Globus pallidus (tissue), 1 donor: ENCODE measurements at regions not wholly inside any gene's neighbourhood (a gene's known extent, or its start where the extent isn't known, plus 50 kb on each side); places are given as distances from the start of the nearest gene placed in this dataset.

Experiments used
- DNase-seq: peaks from one replicate; pipeline ENCODE4 v3.0.0-alpha.2; 2015; ENCODE audit warnings: low spot score

DNA sequence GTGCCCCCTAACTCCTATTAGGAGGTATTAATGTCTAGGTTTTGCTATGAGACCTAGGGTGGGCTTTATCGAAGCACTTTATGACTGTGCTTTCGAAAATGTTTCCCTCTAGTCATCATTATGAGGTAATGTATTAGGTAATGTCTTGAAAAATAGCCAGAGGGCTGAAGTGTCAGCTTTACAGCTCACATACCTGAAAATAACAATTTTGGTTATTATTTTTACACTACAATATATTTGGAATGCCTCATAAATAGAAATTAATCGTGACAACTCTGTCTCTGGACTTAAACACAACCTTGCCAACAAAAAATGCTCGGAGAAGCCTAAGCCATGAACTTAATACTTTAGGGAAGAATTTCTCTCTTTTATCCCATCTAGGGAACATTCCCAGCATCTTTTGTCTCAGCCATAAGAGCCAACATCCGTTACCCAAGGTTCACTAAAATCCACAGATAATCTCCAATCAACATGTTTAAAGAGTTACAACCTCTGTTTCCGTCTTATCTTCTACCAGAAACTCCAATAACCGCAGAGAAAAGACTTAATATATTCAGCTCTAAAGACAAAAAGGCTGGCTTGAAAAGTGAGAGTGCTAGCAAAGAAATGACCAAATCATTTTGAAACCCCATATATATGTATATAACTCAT lies 130.9 kb upstream of the RND3 start:
- DNase-seq = no peak

DNA sequence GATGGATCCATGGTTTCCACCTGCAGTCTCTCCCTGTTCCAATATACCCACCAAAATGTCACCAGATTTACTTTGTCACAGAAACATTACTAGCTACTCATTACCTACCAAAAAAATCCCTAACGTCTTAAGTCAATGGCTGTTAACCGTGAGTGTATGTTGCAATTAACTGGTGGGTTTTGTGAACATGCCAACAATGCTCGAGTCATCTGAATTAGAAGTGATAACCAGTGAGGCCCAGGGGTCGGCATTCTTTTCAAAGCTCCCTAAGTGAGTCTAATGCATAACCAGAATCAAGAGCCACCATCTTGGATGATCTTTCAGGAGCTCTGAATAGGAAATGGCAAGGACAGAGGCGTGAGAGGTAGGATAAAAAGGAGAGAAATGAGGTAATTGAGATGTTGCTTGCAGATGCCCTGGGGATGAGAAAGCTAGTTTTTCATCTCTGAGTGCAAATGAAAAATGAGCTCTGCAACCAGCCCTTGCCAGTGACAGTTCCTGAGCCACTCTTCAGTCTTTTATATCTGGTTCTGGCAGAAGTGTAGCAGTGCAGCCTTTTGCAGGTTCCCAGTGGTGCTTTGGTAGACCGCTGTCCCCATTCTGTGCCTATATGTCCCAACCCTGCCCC lies 130.0 kb upstream of the RND3 start:
- no peak for DNase-seq

DNA sequence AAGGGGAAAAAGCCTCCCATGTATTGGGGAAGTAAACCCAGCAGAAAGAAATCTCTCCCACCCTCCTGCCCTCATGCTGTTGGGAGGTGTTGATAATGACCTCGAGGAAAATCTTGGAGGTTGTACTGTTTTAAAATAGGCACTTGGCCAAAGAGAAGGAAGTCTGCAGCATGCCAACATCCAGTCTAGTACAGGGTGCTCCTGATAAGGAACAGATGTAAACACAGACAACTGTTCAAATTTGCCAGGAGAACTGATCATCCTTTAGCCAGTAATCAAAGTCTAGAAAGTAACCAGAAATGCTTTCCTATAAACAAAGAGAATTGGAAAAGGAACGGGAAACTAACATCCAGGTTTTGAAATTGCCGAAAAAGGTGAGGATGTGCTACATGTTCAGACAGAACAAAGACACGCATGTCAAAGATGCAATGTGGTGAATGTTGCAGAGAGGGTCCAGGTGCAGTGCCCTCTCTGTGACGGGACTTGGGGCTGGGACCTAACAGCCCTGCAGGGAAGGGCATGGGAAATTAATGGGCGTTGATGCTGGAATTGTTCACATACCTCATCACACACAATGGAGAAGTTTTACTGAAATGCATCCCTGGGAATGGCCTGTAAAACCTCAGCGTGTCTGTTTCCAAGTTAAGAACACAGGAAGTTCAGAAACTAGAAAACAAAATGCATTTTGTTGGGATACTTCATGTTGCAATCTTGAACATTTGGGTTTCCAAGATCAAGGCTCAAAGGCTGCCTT lies 125.7 kb upstream of the RND3 start:
- no peak for DNase-seq

DNA sequence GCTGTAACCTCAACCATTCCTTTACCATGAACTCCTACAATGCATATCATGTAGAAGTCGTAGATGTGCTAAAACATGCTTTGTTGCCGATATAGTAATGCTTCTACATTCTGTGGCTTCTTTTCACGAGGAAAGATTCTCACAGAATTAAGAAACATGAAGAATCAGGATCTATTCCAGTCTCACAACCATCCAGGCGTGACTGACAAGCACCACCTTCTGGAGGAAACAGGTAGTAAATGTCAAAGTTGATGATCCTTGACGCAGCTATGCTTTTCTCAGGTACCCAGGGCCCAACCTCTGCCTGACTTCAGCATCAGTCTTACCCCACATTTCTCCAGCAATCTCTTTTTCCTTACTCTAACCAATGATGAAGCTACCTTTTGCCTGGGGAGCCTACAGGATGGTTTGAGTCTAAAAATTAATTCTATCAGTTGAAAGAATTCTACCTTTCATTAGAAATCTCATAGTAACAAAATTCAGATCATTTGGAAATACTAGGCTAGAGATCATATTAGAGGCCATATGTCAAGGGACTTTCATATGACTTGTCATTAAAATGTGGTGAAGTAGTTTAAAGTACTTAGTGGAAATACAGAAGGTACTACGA lies 123.3 kb upstream of the RND3 start:
- no peak for DNase-seq

DNA sequence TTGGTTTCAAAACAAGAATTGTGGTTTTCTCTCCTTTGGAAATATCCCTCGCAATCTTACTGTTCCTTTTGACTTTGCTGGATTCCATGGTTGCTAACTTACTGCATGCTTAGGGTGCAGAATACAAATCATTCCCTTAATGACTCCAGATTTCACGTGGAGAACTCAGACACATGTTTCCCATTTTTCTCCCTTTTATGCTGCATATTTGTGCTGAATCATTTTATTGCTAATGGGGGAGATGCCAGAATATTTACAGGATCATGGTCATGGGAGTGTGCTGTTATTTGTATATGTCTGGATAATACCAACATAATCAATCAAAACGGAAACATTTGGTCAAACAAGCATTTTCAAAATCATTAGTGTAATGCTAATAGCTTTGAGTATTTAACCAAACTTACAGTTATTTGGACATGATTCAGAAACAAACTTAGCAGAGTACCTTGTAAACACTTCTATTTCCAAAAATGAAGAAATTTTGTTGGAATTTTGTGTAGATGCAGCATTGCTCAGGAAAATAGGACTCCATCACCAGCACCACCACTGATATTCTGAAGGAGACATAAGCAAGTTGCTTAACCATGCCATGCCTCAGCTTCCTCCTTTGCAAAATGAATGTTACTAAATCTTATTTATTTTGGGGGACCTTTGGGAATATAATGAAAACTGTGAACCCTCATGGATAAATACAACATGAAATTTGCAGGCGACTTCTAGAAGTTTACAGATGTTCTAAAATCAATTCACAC lies 122.5 kb upstream of the RND3 start:
- no peak for DNase-seq

DNA sequence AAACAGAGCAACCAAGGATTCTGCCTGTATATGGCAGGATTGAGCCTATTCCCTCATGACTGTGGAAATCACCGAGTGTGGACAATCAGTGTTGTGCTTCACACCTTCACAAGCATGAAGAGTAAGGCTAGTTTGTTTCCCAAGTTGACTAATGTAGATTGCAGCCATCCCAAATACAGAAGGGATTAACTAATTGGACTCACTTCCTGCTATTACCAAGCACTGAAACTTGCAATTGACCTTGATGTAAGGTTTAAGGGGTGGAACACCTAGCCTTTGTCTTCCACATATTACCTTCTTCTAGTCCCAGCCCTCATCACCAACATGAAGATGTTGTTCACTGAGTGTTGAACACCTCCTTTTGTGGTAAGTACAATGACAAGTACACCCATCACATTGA lies 120.9 kb upstream of the RND3 start:
- no peak for DNase-seq

DNA sequence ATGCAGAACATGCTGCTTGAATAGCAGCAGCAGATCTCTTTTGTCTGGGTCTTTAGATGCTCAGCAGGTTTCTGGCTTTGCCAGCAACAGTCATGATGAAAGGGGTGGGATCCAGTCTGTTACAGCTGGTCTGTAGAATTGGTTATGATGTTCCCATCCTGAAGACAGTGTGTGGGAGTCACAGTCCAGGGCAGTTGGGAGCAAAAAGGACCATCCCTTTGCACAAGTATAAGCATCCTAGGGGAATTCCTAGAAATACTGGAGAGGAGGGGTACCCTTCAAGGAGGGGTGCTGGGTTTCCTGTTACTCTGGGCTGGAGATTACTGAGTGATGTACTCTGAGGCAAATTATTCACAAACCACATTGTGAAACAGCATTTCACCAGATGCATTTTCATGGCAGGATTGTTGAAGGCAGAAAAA lies 119.9 kb upstream of the RND3 start:
- no peak for DNase-seq

DNA sequence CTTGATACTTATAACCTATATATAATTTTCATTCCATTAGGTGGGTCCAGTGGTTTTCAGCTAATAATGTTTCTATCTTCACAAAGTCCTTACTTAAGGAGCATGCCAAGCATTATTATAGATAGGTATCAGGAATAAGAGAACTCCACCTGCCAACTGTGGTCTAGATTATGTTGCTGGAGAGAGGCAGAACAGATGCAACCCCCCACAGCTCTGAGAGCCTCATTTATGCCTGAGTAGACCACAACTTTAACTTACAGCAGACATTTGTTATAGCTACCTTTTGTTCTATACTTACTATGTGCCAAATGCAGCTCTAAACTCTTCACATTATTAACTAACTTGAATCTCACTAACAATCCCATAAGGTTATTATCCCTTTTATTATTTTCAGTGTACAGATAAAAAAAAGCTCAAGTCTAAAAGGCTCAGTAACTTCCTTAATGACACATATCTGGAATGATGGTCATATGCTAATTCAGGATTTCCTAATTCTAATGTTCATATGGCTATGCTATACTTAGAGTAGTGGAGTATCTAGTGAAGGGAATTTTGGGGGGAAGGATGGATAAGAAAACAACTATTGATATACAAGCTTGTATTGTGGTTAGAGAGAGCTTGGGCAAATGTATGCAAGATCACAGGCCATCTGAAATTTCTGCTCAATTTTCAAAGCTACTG lies 119.1 kb upstream of the RND3 start:
- DNase-seq = no peak

DNA sequence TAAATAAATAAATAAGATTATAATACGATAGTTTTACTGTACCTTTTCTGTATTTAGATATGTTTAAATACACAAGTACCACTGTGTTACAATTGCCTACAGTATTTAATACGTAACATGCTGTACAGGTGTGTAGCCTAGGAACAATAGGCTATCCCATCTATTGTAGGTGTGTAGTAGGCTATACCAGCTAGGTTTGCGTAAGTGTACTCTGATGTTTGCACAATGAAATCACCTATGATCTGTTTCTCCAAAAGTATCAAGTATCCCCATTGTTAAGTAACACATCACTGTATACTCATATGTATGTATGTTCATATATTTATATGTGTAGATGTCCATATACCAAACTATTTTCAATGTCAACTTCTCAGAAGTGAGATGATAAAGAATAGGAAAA lies 118.2 kb upstream of the RND3 start:
- no peak for DNase-seq

DNA sequence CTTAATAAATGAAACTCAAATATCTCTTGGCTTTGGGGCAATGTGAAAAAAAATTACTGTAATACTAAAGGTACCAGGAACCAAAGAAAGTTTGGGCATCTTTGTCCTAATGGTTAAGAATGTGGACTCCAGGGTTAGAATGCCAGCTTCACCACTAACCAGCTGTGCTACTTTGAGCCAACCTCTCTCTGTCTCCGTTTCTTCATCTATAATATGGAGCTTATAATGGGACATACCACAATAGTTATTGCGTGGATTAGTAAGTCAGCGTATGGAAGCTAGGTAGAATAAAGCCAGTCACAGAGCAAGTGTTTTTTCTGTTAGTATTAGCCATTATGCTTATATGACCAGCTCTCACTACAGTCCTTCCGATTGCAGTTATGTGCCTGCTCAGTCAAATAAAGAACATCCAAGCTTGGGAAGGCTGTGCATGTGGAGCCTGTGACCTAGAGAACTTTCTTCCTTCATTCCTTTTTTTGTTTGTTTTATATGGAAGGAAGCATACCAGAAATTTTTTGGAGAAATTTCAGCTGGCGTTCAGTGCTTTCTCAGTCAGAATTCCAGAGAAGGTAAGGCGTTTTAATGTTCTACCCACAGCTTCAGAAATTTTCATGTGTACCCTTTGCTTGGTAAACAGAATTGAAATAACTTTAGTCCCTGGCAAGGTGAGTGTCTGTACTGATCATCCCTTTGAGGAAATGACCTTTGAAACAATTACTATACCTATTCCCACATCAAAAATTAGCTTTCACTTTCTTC lies 114.0 kb upstream of the RND3 start:
- DNase-seq = no peak

DNA sequence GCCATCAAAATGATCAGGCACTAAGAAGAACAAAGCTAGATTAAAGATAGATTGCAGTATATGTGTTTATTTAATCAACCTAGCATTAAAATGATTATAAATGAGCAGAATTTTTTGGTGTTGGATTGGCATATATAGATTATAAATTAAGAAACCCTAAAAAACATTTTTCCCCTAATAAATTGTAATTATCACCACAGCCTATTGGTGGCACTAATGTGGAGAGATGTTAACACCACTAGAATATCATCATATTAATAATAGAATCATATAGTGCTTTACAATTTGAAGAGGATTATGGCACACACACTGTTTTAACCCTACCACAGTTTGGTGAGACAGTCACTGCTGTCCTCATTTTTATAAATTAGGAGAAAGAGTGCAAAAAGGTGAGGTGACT lies 112.4 kb upstream of the RND3 start:
- no peak for DNase-seq

DNA sequence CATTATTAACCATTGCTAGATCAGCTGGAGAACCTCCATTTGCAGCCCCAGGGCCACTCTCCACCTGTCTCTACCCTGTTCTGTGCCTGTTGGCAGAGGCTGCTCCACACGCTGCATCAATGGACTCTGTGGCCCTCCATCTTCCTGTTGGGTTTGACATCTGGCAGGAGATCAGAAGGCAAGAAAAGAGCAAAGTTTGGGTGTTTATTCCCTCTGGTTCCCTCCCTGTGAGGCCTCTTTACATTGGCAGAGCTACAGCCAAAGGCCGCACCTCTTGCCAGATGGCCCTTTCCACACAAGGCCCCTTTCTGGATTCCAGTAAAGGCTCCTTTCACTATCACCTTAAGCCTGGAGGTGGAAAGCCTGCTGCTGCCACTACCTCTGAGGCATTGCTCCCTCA lies 110.9 kb upstream of the RND3 start:
- DNase-seq = no peak

DNA sequence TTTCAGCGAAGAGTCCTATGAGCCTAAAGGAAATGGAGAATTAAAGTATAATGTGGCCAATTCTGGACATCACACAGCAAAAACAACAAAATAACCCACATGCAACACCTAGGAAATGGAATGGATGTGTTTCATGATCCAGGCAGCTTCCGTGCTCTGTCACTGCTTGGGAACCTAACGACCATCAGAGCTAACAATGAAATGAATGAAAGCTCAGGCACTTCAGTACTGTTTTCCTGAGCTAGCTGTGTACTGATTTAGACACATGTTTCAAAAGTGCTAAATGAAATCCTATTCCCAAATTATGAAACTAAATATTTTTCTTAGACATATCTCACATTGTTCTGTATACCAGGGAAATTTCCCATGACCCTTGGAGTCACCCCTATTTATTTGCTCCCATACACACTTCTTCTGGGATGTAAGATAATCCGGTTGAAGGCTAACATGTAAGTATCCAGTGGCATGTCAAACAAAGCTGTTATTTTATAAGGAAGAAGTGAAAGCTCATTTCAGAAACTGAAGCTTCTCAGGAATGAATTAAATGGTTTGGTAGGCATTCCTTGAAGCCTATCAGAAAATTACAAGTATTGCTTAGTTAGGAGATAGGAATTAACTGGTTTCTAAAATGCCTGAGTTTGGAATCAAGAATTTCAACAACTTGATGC lies 108.5 kb upstream of the RND3 start:
- no peak for DNase-seq

DNA sequence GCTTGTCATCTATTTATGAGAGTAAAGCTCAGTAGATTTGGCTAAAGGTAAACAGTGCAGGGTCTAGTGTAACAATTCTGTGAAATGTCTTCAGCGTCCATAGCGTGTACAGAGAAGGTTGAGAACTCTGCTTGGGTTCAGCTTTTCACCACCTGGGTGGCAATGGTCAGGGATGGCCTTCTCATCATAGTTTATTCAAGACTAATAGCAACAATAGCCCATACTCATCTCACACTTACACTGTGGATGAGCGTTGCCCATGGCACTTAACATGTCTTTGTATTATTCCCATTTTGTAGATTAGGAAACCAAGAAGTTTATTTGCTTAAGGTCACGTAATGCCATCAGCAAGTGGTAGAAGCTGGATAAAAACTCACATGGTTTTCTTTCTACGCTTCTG lies 106.8 kb upstream of the RND3 start:
- DNase-seq = no peak

DNA sequence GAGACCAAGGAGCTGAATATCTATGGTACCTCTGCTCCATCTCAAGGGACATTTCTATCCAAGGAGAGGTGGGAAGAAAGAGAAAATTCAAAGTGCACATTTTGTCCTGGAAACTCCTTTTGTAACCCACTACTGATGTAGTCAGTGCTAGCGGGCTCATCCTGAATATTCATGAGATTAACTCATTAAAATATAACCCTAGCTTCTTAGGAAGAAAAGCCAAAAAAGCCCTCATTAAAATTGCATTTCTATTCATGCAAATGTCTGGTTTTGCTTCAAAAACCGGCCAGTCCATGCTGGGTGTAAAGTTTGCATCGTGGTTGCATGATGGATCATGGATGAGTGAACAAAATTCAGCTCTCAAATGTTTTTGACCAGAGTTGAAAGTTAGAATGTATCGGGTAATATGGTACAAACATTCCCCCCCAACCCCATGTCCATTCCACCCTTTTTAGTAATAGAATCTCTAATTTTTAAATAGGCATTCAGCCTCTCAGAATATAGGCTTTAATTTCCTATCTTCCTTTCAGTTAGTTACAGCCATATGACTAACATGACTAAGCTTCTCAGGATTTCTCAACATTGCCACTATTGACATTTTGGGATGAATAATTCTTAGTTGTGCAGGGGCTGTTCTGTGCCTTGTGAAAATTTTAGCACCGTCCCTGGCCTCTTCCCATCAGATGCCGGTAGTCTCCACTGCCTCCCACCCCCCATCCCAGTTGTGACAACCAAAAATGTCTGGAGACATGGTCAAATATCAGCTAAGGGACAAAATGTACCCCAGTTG lies 104.2 kb upstream of the RND3 start:
- no peak for DNase-seq

DNA sequence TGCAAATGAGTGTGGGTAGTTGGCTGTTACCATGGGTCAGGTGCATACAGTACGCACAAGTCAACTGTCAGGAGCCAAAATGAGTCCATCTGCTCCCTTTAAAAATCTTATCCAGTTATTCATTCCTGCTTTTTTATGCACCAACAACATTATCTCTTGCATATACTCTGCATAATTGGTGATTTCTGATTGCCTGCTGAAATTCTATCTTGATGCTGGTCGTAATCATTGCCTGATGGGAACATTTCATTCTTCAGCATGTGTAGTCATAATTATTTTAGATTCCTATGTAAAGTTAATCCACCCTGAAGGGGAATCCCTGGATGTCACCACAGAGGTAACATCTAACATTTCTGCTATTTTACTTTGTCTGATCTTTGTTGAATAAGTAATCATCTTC lies 102.2 kb upstream of the RND3 start:
- no peak for DNase-seq

DNA sequence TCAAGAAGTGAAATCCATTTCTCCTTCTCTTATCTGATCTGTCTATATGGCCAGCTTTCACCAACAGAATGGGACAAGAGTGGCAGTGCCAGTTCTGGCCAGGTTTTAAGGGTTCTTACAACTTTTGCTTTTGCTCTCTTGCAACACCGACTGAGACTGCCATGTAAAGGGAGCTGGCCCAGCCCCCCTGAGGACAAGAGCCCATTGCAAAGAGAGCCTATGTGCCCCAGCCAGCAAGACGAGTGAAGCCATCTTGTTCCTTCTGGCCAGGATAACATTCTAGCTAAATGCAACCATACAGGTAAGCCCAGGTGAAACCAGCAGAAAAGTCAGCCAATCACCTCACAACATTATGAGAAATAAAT lies 101.0 kb upstream of the RND3 start:
- DNase-seq = no peak

DNA sequence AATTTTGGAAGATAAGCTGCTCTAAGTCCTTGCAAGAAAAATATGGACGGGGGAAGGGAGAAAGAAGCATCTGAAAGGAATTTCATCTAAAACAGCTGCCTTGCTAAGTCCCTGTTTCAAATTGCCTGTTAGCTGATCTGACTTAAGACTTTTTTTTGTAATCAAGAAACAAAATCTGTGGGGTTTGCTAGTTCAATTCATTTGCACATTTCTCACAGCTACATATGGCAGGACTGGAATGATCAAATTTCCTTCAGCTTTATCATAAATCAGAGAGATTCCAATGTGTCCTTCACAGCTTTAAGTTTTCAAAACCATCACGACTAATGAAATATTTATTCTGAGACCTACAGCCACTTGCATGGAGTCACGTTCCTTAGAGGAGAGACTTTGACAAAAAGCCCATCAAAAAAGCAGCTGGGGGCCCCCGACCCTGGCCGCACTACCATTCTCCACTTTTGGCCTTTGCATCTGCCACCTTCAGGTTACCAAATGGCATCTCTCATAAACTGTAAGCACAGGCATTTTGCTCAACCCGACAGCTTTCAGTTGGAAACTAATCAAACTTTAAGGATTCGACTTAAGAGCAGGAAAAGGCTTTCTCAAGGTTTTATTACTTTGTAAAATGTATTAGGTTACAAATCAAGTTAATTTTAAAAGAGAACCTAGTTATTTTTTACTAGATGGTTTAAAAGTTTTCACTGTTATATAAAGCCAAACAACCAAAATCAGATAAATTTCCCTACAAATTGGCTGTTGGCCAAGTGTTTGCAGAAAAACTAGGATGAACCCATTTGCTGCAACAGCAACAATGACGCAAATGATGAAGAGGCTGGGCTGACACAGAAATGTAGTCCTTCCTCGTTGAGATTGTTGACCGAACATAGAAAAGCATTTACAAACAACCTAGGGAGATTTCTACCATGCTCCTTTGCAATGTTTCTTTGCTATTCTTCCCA lies 100.4 kb upstream of the RND3 start:
- DNase-seq = no peak

DNA sequence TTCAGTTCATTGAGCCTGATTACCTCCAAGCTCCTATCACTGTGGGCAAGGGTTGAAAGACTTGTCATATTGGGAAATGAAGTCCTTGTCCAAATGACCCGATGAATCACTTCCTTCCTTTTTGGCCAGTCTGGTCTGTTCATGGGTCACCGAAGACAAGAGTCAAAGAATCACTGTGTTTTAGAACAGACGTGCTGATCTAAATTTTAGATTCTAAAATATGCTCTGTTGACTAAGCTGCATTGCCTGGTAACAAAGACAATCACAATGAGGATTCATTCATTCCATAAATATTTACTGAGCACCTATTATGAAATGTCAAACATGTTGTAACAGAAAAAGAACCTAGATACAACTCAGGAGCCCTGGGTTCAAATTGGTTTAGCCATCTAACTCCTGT lies 99.4 kb upstream of the RND3 start:
- DNase-seq = no peak
